ENCODE measurements at regions not wholly inside any gene's neighbourhood (a gene's known extent, or its start where the extent isn't known, plus 50 kb on each side); places are given as distances from the start of the nearest gene placed in this dataset.

DNA sequence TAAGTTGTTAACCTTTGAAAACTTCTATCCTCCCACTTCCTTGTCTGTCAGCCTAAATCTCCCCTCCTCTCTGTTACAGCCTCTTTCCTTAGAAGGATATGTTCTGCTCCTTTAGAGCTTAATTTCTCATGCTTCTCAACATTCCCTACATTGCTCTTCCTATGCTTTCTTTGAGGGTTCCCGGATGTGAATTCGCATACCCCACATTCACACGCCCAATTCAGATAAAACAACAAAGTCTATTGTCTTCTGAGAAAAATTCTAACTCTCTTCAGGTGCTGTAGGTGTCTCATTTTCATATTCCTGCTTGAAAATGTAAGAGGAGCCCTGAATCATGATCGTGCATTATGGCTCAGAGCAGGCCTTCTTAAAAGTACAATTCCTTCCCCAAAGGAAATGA lies 171.8 kb upstream of the DPH6 start:
- Histone ChIP-seq H3K4me3 (no peak overlapping the region), H3K4me1 (no peaks in the 10 kb centered on the region), H3K36me3 (no peaks in the 10 kb centered on the region), H3K27ac (no peak overlapping the region), H3K27me3 (no peaks in the 10 kb centered on the region), H3K9me3 (no peaks in the 10 kb centered on the region)
- TF ChIP-seq, protein P1, sequence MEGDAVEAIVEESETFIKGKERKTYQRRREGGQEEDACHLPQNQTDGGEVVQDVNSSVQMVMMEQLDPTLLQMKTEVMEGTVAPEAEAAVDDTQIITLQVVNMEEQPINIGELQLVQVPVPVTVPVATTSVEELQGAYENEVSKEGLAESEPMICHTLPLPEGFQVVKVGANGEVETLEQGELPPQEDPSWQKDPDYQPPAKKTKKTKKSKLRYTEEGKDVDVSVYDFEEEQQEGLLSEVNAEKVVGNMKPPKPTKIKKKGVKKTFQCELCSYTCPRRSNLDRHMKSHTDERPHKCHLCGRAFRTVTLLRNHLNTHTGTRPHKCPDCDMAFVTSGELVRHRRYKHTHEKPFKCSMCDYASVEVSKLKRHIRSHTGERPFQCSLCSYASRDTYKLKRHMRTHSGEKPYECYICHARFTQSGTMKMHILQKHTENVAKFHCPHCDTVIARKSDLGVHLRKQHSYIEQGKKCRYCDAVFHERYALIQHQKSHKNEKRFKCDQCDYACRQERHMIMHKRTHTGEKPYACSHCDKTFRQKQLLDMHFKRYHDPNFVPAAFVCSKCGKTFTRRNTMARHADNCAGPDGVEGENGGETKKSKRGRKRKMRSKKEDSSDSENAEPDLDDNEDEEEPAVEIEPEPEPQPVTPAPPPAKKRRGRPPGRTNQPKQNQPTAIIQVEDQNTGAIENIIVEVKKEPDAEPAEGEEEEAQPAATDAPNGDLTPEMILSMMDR (IDR thresholded peaks at IDR 0.05): no peak
- intact Hi-C loops (cut with DNase I): no loop called here
- no peak for DNase-seq
- no peak for ATAC-seq

DNA sequence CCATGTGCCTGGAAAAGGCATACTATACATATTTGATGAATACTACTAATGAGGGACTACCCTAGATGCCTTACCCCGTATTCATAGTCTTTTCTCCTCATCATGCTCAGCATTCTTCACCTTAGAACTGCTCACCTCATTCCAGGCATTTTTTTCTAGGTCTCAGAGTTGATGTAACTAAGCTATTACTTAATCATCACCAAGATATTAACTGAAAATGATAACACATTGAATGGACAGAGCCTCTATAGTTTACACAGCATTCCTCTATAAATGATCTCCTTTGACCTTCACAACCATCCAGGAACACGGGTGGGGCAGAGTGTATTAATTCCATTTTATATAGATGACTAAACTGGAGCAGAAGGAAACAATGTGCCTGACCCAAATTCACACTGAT lies 174.1 kb upstream of the DPH6 start:
- H3K9me3 ChIP-seq: peaks cover 0 to 3% of the 10 kb centered on the region in 2 donors
- no peak for ATAC-seq
- no peaks in the 10 kb centered on the region for H3K4me1 ChIP-seq
- no peak overlapping the region for H3K27ac ChIP-seq
- TF ChIP-seq, protein P1 (IDR thresholded peaks at IDR 0.05): no peak
- H3K27me3 ChIP-seq: no peaks in the 10 kb centered on the region
- intact Hi-C loops (cut with DNase I): no loop called here
- no peak overlapping the region for H3K4me3 ChIP-seq
- DNase-seq: no peak
- H3K36me3 ChIP-seq: no peaks in the 10 kb centered on the region

DNA sequence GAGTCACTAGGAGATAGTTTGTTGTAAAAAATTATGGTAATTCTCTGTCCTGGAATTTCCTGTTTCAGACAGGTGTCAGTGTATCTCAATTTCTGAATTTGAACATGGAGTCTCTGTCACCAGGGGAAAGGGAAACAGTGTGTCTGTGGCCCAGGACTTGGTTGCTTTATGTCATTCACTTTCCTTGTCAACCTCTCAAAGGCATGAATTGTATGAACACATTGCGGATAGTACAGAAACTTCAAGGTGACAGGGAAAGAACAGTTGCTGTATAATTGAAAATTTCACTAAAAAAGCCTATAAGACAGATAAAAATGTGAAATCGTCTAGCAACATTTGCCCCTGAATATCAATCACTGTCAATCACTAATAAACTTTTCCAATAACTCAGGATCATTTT lies 175.0 kb upstream of the DPH6 start:
- Histone ChIP-seq H3K27me3 (no peaks in the 10 kb centered on the region), H3K9me3 (peaks cover 0 to 3% of the 10 kb centered on the region in 2 donors), H3K4me1 (no peaks in the 10 kb centered on the region), H3K36me3 (no peaks in the 10 kb centered on the region), H3K27ac (no peak overlapping the region), H3K4me3 (no peak overlapping the region)
- ATAC-seq (no peak), DNase-seq (no peak)
- intact Hi-C loops (cut with DNase I): no loop called here
- TF ChIP-seq, protein P1 (IDR thresholded peaks at IDR 0.05): no peak

DNA sequence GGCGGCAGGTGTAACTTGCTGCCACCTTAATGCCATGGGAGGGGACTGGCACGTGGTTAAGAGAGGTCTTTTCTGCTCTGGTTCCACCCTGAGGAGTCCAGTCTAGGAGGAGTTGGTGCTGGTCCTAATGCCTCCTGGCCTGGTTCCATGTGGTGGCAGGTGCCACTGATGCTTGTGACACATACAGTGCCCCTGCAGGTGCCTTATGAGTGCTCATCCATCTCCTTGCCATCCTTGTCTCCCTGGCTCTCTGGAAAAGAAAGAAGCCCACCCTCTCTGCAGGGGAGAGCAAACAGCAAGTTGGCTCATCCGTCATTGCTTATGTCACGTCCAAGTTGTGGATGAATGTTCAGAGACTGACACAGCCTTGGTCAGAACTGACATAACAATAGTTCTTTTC lies 175.8 kb upstream of the DPH6 start:
- TF ChIP-seq, protein P1 (IDR thresholded peaks at IDR 0.05): no peak
- Histone ChIP-seq H3K4me1 (no peaks in the 10 kb centered on the region), H3K36me3 (no peaks in the 10 kb centered on the region), H3K4me3 (no peak overlapping the region), H3K27ac (no peak overlapping the region), H3K27me3 (no peaks in the 10 kb centered on the region), H3K9me3 (peaks cover 0 to 3% of the 10 kb centered on the region in 2 donors)
- intact Hi-C loops (cut with DNase I): no loop called here
- ATAC-seq (no peak), DNase-seq (no peak)

DNA sequence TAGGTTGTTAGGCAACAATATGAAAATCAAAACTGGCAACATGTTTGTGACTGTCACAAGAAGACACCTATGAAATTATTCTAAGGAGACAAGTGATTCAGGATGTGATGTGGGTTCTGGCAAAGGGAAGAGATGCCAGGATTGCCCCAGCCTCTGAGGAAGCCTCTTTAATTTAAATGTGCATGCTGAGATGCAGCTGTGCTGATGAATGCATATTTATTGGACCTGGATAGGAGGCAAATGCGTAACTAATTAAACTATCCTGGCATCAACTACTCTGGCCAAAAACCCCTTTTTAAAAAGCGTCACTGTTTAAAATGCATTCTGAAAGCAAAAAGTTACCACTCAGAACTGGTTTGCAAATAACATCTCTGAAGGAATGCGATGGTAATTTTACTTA lies 176.5 kb upstream of the DPH6 start:
- Histone ChIP-seq H3K4me3 (no peak overlapping the region), H3K4me1 (no peaks in the 10 kb centered on the region), H3K27ac (no peak overlapping the region), H3K27me3 (no peaks in the 10 kb centered on the region), H3K36me3 (no peaks in the 10 kb centered on the region), H3K9me3 (peaks cover 0 to 3% of the 10 kb centered on the region in 2 donors)
- intact Hi-C loops (cut with DNase I): no loop called here
- DNase-seq: no peak
- no peak for ATAC-seq
- TF ChIP-seq, protein P1 (IDR thresholded peaks at IDR 0.05): no peak
